IMR-90 (cell line): ENCODE measurements at regions not wholly inside any gene's neighbourhood (a gene's known extent, or its start where the extent isn't known, plus 50 kb on each side); places are given as distances from the start of the nearest gene placed in this dataset.

Experiments
- BHLHE40 ChIP-seq: fragments of 150-350 bp; IDR thresholded peaks from 2 replicates; pipeline ENCODE4 v1.6.1; 2016; ENCODE audit warnings: mild to moderate bottlenecking, low read depth, low read length
- CEBPB ChIP-seq: IDR thresholded peaks from 2 replicates; pipeline ENCODE4 v1.6.1; 2012; ENCODE audit warnings: low read depth, low read length, improper control_type of control experiment
- CHD1 ChIP-seq: IDR thresholded peaks from 2 replicates; pipeline ENCODE4 v1.6.1; 2012; ENCODE audit warnings: low read depth, low read length, improper control_type of control experiment
- CTCF ChIP-seq: conservative IDR thresholded peaks from 2 replicates; pipeline ENCODE4 v1.5.1; 2012; ENCODE audit warnings: mild to moderate bottlenecking, low read depth, low read length, improper control_type of control experiment
- MAFK ChIP-seq: IDR thresholded peaks from 2 replicates; pipeline ENCODE4 v1.6.1; 2012; ENCODE audit warnings: low read depth, low read length, improper control_type of control experiment
- MXI1 ChIP-seq: IDR thresholded peaks from 2 replicates; pipeline ENCODE4 v1.6.1; 2012; ENCODE audit warnings: low read depth, mild to moderate bottlenecking, low read length, moderate library complexity, borderline replicate concordance
- POLR2A ChIP-seq: IDR thresholded peaks from 2 replicates; pipeline ENCODE4 v1.6.1; 2012; ENCODE audit warnings: mild to moderate bottlenecking, low read depth, low read length
- RAD21 ChIP-seq: IDR thresholded peaks from 2 replicates; pipeline ENCODE4 v1.6.1; 2012; ENCODE audit warnings: low read length, improper control_type of control experiment
- RCOR1 ChIP-seq: IDR thresholded peaks from 2 replicates; pipeline ENCODE4 v1.6.1; 2012; ENCODE audit warnings: mild to moderate bottlenecking, low read length, improper control_type of control experiment; ENCODE audit not compliant: insufficient replicate concordance
- SMC3 ChIP-seq: fragments of 150-350 bp; IDR thresholded peaks from 2 replicates; pipeline ENCODE4 v1.6.1; 2016; ENCODE audit warnings: low read depth, mild to moderate bottlenecking, antibody characterized with exemption, low read length, moderate library complexity
- TF ChIP-seq, protein P1 (sequence below): fragments of 150-350 bp; IDR thresholded peaks from 2 replicates; pipeline ENCODE4 v1.6.1; 2017; ENCODE audit warnings: mild to moderate bottlenecking, antibody characterized with exemption, low read length, low read depth

DNA sequence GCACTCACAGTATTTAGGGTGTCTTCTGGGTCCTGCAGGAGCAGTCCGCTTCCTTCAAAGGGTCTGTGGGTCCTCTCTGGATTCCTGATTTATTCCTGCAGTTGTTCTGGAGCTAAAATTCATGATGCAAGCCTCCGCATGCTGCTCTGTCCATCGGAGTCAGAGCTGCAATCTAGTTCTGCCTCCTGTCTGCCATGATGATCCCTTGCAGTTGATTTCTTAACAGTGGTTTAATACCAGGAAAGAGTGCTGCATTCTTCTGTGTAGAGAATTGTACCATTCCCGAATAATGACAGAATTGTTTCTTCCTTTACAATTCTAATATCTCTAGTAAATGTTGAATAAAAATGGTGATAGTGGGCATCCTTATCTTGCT, 72.0 kb upstream of the B3GAT2 start:
- TF ChIP-seq POLR2A (no peak), CTCF (no peak), CHD1 (no peak), MAFK (no peak), SMC3 (no peak), RCOR1 (no peak), RAD21 (no peak), MXI1 (no peak), BHLHE40 (no peak), CEBPB (no peak)
- TF ChIP-seq, protein P1, sequence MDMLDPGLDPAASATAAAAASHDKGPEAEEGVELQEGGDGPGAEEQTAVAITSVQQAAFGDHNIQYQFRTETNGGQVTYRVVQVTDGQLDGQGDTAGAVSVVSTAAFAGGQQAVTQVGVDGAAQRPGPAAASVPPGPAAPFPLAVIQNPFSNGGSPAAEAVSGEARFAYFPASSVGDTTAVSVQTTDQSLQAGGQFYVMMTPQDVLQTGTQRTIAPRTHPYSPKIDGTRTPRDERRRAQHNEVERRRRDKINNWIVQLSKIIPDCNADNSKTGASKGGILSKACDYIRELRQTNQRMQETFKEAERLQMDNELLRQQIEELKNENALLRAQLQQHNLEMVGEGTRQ: no peak
